GM12872 (cell line): ENCODE measurements at regions not wholly inside any gene's neighbourhood (a gene's known extent, or its start where the extent isn't known, plus 50 kb on each side); places are given as distances from the start of the nearest gene placed in this dataset.

Source experiments
- TF ChIP-seq, protein P1 (sequence below): IDR thresholded peaks from 3 replicates; pipeline ENCODE4 v1.5.1; 2011; ENCODE audit warnings: low read depth, mild to moderate bottlenecking, low read length, moderate library complexity; ENCODE audit not compliant: insufficient read depth

- TF ChIP-seq, protein P1, sequence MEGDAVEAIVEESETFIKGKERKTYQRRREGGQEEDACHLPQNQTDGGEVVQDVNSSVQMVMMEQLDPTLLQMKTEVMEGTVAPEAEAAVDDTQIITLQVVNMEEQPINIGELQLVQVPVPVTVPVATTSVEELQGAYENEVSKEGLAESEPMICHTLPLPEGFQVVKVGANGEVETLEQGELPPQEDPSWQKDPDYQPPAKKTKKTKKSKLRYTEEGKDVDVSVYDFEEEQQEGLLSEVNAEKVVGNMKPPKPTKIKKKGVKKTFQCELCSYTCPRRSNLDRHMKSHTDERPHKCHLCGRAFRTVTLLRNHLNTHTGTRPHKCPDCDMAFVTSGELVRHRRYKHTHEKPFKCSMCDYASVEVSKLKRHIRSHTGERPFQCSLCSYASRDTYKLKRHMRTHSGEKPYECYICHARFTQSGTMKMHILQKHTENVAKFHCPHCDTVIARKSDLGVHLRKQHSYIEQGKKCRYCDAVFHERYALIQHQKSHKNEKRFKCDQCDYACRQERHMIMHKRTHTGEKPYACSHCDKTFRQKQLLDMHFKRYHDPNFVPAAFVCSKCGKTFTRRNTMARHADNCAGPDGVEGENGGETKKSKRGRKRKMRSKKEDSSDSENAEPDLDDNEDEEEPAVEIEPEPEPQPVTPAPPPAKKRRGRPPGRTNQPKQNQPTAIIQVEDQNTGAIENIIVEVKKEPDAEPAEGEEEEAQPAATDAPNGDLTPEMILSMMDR, result no peak
These were observed 378.0 kb upstream of the AKR1E2 start for GRCh38 chr10:4448030-4448429.

DNA sequence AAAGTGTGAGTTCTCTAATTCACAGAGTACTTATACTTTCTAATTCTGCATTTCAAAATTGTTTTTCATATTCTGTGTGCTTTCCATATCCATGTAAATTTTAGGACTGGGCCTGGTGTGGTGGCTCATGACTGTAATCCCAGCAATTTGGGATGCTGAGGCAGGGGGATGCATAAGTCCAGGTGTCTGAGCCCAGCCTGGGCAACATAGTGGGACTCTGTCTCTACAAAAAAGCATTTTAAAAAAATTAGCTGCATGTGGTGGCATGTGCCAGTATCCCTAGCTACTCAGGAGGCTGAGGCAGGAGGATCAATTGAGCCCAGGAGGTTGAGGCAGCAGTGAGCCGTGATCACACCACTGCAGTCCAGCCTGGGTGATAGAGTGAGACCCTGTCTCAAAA lies 382.6 kb upstream of the AKR1E2 start:
- TF ChIP-seq, protein P1, result no peak

DNA sequence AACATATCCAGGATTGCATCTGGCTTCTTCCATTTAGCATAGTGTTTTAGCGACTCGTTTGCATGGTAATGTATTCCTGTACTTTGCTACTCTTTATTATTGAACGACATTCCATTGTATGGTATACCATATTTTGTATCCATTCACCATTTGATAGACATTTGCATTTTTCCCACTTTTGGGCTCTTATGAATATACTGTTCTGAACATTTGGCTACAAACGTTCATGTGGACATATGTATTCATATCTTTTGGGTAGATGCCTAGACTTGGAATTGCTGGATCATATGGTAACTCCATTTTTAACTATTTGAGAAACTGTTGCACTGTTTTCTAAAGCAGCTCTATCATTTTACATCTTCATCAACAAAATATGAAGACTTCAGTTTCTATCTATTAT lies 383.7 kb upstream of the AKR1E2 start:
- TF ChIP-seq, protein P1, result no peak

DNA sequence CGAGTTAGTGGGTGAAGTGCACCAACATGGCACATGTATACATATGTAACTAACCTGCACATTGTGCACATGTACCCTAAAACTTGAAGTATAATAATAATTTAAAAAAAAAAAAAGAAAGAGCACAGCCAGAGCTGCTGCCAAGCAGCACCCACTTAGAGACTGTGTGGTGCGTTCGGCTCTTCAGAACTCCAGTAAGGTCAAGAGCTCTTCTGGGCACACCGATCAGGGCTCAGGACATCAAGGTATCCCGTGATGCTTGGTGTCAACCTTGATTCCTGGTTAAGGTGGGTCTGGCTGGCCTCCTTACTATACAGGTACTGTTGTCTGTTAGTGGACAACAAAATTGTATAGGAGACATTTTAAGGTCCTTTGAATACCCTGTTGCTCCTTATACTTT lies 385.7 kb upstream of the AKR1E2 start:
- TF ChIP-seq, protein P1, result no peak

GRCh38 chr10:4437791-4438190 lies 388.2 kb upstream of the AKR1E2 start:
- TF ChIP-seq, protein P1, result no peak

DNA sequence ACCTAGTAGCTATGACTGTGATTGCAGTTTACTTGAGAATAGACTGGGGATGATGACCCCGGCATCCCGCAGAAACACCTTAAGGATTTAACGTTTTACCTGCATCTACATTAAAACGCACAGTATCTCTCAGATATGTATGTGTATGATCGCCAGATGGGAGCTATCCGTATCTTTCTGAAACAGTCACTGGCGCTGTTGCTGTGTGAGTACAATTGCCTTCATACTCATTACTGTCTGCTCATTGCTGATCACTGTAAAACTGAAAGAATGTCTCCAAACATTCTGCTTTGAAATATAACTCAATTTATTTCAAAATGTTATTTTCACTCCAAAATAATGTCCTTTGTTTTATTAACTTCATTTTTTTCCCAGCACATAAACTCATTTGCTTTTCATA lies 388.9 kb upstream of the AKR1E2 start:
- TF ChIP-seq, protein P1, result no peak

GRCh38 chr10:4436103-4436502 lies 389.9 kb upstream of the AKR1E2 start:
- TF ChIP-seq, protein P1, result no peak
